C4-2B (cell line): ENCODE measurements at regions not wholly inside any gene's neighbourhood (a gene's known extent, or its start where the extent isn't known, plus 50 kb on each side); places are given as distances from the start of the nearest gene placed in this dataset.

Source experiments
- H3K27ac ChIP-seq: fragments of 450-650 bp; 2 replicates; pipeline ENCODE4 v1.5.1; 2017
- ZFX ChIP-seq: fragments of 450-650 bp; IDR thresholded peaks from 2 replicates; pipeline ENCODE4 v1.6.1; 2017
- TF ChIP-seq, protein P1 (sequence below): fragments of 450-650 bp; conservative IDR thresholded peaks from 2 replicates; pipeline ENCODE4 v1.5.1; 2017; ENCODE audit warnings: mild to moderate bottlenecking

DNA sequence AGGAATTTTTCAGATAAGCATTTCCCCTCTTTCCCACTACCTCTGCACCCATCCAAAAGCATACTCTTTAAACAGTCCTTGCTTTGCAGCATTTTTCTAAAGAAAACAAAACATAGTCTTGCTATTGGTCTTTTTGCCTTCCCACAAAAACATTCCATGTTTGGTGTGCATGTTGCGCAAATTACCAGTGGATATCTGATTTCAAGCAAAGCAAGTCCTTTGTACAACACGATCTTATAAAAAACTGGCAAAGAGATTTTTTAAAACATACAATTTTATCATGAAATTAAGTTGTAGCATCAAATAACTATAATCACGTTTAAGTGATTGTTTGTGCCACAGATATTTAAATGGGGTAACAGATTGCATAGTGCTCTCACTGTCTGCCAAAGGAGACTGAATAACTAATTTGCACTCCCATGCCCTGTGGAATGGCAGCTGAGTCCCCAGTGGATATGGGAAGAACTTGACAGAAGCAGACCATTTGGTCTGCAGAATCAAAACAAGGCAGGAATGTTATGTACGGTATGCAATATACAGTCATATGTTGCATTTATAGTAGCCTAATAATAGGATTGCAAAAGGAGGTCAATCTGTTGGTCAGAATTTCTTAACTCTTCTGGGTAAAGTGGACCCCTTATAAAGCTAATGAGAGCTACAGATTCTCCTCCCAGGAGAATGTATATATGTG is 285.7 kb downstream of the TBC1D4 start:
- no peak overlapping the region for H3K27ac ChIP-seq
- no peak for TF ChIP-seq ZFX
- TF ChIP-seq, protein P1, sequence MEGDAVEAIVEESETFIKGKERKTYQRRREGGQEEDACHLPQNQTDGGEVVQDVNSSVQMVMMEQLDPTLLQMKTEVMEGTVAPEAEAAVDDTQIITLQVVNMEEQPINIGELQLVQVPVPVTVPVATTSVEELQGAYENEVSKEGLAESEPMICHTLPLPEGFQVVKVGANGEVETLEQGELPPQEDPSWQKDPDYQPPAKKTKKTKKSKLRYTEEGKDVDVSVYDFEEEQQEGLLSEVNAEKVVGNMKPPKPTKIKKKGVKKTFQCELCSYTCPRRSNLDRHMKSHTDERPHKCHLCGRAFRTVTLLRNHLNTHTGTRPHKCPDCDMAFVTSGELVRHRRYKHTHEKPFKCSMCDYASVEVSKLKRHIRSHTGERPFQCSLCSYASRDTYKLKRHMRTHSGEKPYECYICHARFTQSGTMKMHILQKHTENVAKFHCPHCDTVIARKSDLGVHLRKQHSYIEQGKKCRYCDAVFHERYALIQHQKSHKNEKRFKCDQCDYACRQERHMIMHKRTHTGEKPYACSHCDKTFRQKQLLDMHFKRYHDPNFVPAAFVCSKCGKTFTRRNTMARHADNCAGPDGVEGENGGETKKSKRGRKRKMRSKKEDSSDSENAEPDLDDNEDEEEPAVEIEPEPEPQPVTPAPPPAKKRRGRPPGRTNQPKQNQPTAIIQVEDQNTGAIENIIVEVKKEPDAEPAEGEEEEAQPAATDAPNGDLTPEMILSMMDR: no peak

DNA sequence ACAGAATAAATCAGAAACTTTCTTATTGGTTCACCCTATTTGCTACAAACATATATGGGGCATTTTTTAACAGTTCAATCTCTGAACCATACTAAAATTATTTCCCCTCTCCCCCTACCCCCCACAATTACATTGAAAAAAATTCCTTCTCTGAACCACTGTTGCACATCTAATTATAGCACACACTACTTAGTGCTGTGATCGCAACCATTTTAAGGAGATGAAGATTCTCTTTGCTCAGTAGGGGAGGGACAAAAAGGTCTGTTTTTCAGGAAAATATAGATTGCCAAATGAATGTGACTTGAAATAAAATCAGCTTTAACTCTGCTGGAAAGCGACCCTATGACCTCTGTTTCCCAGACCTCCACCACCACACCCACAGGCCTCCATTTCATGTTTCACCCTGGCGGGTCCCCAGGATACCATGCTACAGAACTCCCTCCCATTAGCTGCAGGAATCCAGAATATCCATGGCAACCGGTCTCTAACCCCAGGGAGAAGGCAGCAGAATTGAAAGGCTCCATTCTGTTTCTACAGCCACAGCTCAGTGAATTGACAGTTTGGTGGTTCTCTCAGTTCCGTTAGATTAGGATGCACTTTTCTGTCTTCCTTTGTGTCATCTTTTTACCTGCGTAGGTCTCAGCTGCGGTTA is 286.3 kb downstream of the TBC1D4 start:
- TF ChIP-seq, protein P1: no peak
- TF ChIP-seq ZFX: no peak
- H3K27ac ChIP-seq: no peak overlapping the region

DNA sequence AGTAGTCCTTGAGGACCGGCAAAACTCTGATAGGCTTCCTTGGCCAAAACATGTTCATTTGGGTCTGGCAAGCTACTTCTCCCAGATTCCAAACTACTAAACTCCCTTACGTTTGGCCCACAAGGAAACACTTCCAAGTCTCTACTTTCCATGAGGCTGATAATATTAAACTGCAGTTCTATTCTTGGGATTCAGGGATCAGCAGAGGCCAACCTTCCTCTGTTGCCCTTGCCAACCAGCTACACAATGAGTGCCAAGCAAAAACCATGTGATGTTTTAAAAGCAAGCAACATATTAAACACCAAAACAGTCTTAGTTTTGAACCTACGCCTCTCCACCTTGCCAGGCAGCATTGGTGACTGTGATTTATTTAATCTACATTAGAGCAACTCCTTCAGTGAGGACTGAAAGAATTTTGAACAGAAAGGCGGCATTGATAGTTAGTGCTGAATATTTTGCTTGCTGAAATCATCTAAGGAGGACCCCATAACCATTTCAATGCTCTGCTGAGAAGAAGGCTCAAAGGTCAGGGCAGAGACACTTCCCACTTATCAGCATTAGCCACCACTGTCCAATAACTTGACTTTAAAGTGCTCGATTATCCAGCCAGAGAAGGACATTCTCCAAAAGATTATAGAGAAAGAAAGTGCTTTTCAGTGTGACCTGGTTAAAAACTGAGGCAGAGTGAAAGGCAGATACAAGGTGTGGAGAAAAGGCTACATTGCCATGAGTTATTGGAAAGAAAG is 287.1 kb downstream of the TBC1D4 start:
- TF ChIP-seq, protein P1: no peak
- no peak for TF ChIP-seq ZFX
- H3K27ac ChIP-seq: no peak overlapping the region

DNA sequence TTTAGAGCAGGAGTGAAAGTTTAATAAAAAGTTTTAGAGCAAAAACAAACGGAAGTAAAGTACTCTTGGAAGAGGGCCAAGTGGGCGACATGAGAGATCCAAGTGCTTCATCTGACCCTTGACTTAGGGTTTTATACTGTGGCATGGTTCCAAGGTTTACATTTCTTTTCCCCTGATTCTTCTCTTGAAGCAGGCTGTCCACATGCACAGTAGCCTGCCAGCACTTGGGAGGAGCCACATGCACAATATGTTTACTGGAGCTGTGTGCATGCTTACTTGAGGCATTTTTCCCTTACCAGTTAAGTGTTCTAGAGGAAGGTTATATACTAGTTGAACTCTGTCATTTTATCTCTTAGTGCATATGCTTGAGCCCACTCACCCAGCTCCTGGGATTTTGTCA is 295.6 kb downstream of the TBC1D4 start:
- TF ChIP-seq, protein P1: no peak
- TF ChIP-seq ZFX: no peak

DNA sequence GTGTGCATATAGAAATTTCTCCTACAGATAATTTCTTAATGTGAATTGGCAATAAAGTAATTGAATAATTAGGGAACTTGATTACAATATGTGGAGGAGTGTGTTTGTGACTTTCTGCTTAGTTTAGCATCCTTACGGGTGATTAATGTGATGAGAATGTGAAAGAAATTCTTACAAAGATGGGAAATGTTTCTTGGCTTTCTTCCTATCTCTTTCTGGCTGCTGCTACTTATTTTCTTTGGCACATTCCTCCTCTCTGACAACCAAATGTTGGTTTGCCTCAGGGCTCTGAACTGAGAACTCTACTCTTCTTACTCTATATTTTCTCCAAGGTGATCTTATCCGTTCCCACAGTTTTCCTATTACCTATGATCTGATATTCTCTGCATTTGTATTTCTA is 300.1 kb downstream of the TBC1D4 start:
- no peak overlapping the region for H3K27ac ChIP-seq
- TF ChIP-seq, protein P1: no peak
- TF ChIP-seq ZFX: no peak

More for the DNA sequence above, 295.6 kb downstream of the TBC1D4 start:
- no peak overlapping the region for H3K27ac ChIP-seq

DNA sequence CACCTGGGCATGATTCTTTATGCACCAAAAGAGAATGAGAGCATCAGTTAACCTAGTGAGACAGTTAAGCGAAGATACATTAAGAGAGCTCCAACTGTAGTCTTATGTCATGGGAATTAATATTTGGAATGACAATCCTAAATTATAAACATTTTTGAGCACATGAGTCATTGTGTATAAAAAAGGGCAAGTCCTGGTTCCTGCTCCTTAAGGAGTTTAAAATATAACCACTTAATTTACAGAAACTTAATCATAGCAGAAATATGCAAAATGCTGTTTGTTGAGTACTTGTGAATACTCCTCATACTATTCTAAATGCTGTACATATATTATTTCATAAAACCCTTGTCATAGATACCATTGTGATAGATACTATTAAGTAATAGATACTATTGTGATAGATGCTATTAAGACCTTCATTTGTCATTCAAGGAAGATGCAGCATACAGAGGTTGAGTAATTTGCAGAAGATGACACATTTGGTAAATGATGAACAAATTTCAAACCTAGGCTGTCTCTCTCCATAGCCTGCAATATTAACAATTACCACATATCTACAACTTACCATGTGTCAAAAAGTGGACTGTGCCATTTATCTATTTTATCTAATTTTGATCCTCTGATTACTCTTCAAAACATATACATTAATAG is 301.0 kb downstream of the TBC1D4 start:
- H3K27ac ChIP-seq: no peak overlapping the region
- TF ChIP-seq, protein P1: no peak
- no peak for TF ChIP-seq ZFX

DNA sequence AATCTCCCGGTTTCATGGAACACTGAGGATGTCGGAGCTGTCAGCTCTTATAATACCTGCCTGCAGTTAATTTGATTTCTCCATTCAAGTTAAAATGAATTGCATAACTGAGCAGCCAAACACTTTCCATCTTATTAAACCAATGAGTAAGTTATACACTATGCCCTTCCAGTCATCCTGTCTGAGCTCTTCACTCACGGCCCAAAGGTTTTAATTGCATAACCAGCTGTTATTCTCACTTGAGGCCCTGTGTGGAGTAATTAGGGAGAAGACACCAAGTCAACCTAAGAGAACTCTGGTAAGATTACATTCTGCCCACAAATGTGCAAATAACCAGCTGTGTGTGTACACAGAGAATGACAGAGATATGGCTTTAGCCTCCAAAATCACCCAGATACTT is 303.5 kb downstream of the TBC1D4 start:
- no peak overlapping the region for H3K27ac ChIP-seq
- TF ChIP-seq, protein P1: no peak
- no peak for TF ChIP-seq ZFX
